Stomach (tissue), 8 donors: ENCODE measurements at regions not wholly inside any gene's neighbourhood (a gene's known extent, or its start where the extent isn't known, plus 50 kb on each side); places are given as distances from the start of the nearest gene placed in this dataset.

Experiments
- DNase-seq, 2 donors: peaks; one replicate each; pipeline versions ENCODE4 v3.0.0 to v3.0.0-alpha.2; 2013 to 2019
- H3K27ac ChIP-seq, 5 donors: fragments of 200-600 bp in 4 of 5; sonication (generic) in 4 of 5; one replicate each; pipeline ENCODE4 v1.5.1; 2013 to 2019; ENCODE audit warnings: mild to moderate bottlenecking in 1 of 5, moderate library complexity in 1 of 5
- H3K27me3 ChIP-seq, 3 donors: fragments of 200-600 bp; sonication (generic); one replicate each; pipeline ENCODE4 v1.5.1; 2017 to 2019; ENCODE audit warnings: mixed run types in 1 of 3
- H3K36me3 ChIP-seq, 4 donors: fragments of 200-600 bp; sonication (generic); 1 replicate in 3 of 4; 2 replicates in 1 of 4; pipeline ENCODE4 v1.5.1; 2016 to 2019
- H3K4me1 ChIP-seq, 4 donors: fragments of 200-600 bp; sonication (generic); one replicate each; pipeline ENCODE4 v1.5.1; 2016 to 2019
- H3K4me3 ChIP-seq, 4 donors: fragments of 200-600 bp; sonication (generic) in 3 of 4; one replicate each; pipeline ENCODE4 v1.5.1; 2016 to 2019; ENCODE audit warnings: mild to moderate bottlenecking in 1 of 4
- H3K9me3 ChIP-seq, 4 donors: fragments of 200-600 bp; sonication (generic); one replicate each; pipeline ENCODE4 v1.5.1; 2016 to 2019
- EP300 ChIP-seq: sonication (generic); formaldehyde crosslinking; IDR thresholded peaks from one replicate; pipeline ENCODE4 v1.6.1; 2017; ENCODE audit warnings: antibody characterized with exemption
- POLR2A ChIP-seq, 4 donors: fragments of 450-650 bp; IDR thresholded peaks; one replicate each; pipeline ENCODE4 v1.6.1; 2016; ENCODE audit warnings: antibody characterized with exemption in 4 of 4, control low read depth in 2 of 4, mild to moderate bottlenecking in 1 of 4, moderate library complexity in 1 of 4
- POLR2AphosphoS5 ChIP-seq, 3 donors: sonication (generic); formaldehyde crosslinking; IDR thresholded peaks; one replicate each; pipeline ENCODE4 v1.6.1; 2016; ENCODE audit warnings: antibody characterized with exemption in 3 of 3
- WGBS, 5 donors: extraction: QIAGEN DNeasy Blood & Tissue Kit in 3 of 5; methylation state at CpG; one replicate each; pipeline versions ENCODE4 v1.1.5 to v1.1.7; 2013 to 2018; 5-methylcytosine and 5-hydroxymethylcytosine counted together
- intact Hi-C: fragments of 100-400 bp; cut with DNase I; formaldehyde crosslinking; loops from one replicate; pipeline ENCODE4 v1.15.1; 2023; ENCODE audit warnings: low total_unique reads
- TF ChIP-seq, protein P1 (sequence below), 7 experiments: fragments of 450-650 bp in 4 of 7; fragments of 200-600 bp in 3 of 7; sonication (generic) in 3 of 7; IDR thresholded peaks; one replicate each; pipeline ENCODE4 v1.5.1; 2016 to 2019; ENCODE audit warnings: antibody characterized with exemption in 7 of 7, control low read depth in 2 of 7, mild to moderate bottlenecking in 1 of 7
- donor health status: healthy with polysubstance abuse.
- donor health status: Bipolar disorder and iron deficiency.
- donor health status: healthy.

GRCh38 chr5:159858871-159859270 lies 57.4 kb upstream of the ADRA1B start:
- 50 to 64% (median 60%) methylated on average over 2 of the region's 2 CpGs for WGBS, 5 donors
- intact Hi-C loops, result no loop called here
- DNase-seq, result no peak
- TF ChIP-seq, protein P1, sequence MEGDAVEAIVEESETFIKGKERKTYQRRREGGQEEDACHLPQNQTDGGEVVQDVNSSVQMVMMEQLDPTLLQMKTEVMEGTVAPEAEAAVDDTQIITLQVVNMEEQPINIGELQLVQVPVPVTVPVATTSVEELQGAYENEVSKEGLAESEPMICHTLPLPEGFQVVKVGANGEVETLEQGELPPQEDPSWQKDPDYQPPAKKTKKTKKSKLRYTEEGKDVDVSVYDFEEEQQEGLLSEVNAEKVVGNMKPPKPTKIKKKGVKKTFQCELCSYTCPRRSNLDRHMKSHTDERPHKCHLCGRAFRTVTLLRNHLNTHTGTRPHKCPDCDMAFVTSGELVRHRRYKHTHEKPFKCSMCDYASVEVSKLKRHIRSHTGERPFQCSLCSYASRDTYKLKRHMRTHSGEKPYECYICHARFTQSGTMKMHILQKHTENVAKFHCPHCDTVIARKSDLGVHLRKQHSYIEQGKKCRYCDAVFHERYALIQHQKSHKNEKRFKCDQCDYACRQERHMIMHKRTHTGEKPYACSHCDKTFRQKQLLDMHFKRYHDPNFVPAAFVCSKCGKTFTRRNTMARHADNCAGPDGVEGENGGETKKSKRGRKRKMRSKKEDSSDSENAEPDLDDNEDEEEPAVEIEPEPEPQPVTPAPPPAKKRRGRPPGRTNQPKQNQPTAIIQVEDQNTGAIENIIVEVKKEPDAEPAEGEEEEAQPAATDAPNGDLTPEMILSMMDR (IDR thresholded peaks at IDR 0.05), result no peak
- TF ChIP-seq EP300, result no peak
- no peak for TF ChIP-seq POLR2A (IDR thresholded peaks at IDR 0.05)
- no peak for TF ChIP-seq POLR2AphosphoS5 (IDR thresholded peaks at IDR 0.05)
- Histone ChIP-seq H3K27ac (no peak overlapping the region), H3K27me3 (peaks cover 0 to 5% (median 0%) of the 10 kb centered on the region in 3 donors), H3K9me3 (no peaks in the 10 kb centered on the region), H3K4me3 (no peak overlapping the region), H3K36me3 (no peaks in the 10 kb centered on the region), H3K4me1 (no peaks in the 10 kb centered on the region)

DNA sequence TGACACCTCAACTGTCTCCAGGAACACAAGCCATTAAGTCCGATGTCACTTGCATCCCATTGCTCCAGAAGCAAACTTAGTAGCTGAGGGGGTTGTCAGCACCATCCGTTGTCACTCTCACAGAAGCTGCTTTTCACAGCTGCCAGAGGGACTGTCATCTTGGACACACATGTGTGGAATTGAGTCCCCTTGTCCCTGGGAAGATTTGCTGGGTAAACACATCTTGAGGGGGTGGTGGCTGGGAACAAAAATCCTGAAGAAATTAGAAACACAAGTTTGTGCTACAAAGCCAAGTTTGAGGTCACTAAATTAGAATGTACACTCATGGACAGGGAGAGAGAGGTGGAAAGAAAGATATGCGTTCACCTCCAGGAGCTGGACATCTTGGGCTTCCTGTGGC lies 55.2 kb upstream of the ADRA1B start:
- no peak for TF ChIP-seq POLR2AphosphoS5 (IDR thresholded peaks at IDR 0.05)
- no peak for TF ChIP-seq EP300
- TF ChIP-seq, protein P1 (IDR thresholded peaks at IDR 0.05), result no peak
- TF ChIP-seq POLR2A (IDR thresholded peaks at IDR 0.05), result no peak
- H3K4me1 ChIP-seq, result peaks cover 0 to 5% (median 0%) of the 10 kb centered on the region in 4 donors
- 45 to 71% (median 54%) methylated on average over 3 of the region's 3 CpGs for WGBS, 5 donors
- peaks cover 0 to 5% (median 0%) of the 10 kb centered on the region in 3 donors for H3K27me3 ChIP-seq
- no peaks in the 10 kb centered on the region for H3K36me3 ChIP-seq
- intact Hi-C loops, result no loop called here
- no peak for DNase-seq
- H3K9me3 ChIP-seq, result no peaks in the 10 kb centered on the region
- no peak overlapping the region for H3K27ac ChIP-seq
- no peak overlapping the region for H3K4me3 ChIP-seq

GRCh38 chr5:159864885-159865691 lies 51.2 kb upstream of the ADRA1B start:
- WGBS, 5 donors, result 45 to 60% (median 48%) methylated on average over 13 of the region's 13 CpGs
- no peak overlapping the region for H3K4me3 ChIP-seq
- intact Hi-C loops, result no loop called here
- DNase-seq, result peak in 1 of 2 donors; percentile 63
- no peak overlapping the region for H3K27ac ChIP-seq
- peaks cover 0 to 1% (median 0%) of the 10 kb centered on the region in 3 donors for H3K27me3 ChIP-seq
- H3K36me3 ChIP-seq, result no peaks in the 10 kb centered on the region
- peaks cover 0 to 5% (median 0%) of the 10 kb centered on the region in 4 donors for H3K4me1 ChIP-seq
- H3K9me3 ChIP-seq, result no peaks in the 10 kb centered on the region
- TF ChIP-seq EP300, result no peak
- TF ChIP-seq, protein P1 (IDR thresholded peaks at IDR 0.05), result no peak
- no peak for TF ChIP-seq POLR2AphosphoS5 (IDR thresholded peaks at IDR 0.05)
- no peak for TF ChIP-seq POLR2A (IDR thresholded peaks at IDR 0.05)

GRCh38 chr5:159866093-159866492 lies 50.2 kb upstream of the ADRA1B start:
- intact Hi-C loops, result no loop called here
- H3K4me3 ChIP-seq, result no peak overlapping the region
- no peaks in the 10 kb centered on the region for H3K27me3 ChIP-seq
- H3K4me1 ChIP-seq, result peaks cover 0 to 5% (median 0%) of the 10 kb centered on the region in 4 donors
- no peak overlapping the region for H3K27ac ChIP-seq
- WGBS, 5 donors, result 88 to 93% (median 89%) methylated on average over 5 of the region's 5 CpGs
- no peak for DNase-seq
- no peak for TF ChIP-seq EP300
- no peak for TF ChIP-seq POLR2A (IDR thresholded peaks at IDR 0.05)
- no peak for TF ChIP-seq POLR2AphosphoS5 (IDR thresholded peaks at IDR 0.05)
- TF ChIP-seq, protein P1 (IDR thresholded peaks at IDR 0.05), result no peak
- no peaks in the 10 kb centered on the region for H3K36me3 ChIP-seq
- no peaks in the 10 kb centered on the region for H3K9me3 ChIP-seq
